HG03342 (cell line): ENCODE measurements at regions not wholly inside any gene's neighbourhood (a gene's known extent, or its start where the extent isn't known, plus 50 kb on each side); places are given as distances from the start of the nearest gene placed in this dataset.

ENCODE experiments used
- ATAC-seq: cut with Tn5 transposase; IDR thresholded peaks from one replicate; pipeline ENCODE4 v1.9.1; 2021; ENCODE audit warnings: mild to moderate bottlenecking, moderate library complexity; ENCODE audit not compliant: unreplicated experiment

DNA sequence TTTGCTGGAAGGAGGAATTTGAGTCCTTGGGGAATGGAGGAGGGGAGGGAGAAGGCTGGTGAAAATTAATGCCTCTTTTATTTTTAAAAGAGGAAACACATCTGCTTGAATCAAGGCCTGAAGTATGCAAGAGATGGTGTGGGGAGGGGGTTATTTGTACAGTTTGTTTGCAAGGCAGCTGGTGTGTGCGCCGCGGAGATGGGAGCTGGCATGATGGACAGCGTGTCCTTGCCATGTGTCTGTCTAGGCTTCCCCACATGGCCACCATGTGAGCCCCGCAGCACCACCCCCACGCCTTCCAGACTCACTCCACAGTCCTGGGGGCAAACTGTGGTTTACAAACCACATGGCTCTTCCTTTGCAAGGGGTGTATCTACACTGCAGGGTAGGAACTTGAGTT is 154.8 kb upstream of the APCDD1 start:
- ATAC-seq: no peak

DNA sequence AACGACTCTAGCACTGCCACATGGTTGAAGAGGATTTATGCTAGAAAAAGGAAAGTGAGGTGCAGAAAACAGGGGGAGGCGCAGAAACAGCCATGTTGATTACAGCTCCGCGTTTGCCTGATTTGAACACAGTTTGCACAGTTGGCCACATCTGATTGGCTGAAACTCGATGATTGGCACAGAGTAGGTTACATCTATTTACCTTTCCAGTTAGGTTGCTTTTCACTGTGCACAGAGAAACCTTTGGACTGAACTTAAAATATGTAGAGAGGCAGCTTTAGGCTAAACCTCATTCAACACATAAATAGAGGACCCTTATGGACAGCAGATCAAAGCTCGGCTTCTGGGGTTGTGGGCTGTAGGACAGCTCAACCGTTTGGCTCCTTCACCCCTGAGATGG is 153.7 kb upstream of the APCDD1 start:
- ATAC-seq: no peak

DNA sequence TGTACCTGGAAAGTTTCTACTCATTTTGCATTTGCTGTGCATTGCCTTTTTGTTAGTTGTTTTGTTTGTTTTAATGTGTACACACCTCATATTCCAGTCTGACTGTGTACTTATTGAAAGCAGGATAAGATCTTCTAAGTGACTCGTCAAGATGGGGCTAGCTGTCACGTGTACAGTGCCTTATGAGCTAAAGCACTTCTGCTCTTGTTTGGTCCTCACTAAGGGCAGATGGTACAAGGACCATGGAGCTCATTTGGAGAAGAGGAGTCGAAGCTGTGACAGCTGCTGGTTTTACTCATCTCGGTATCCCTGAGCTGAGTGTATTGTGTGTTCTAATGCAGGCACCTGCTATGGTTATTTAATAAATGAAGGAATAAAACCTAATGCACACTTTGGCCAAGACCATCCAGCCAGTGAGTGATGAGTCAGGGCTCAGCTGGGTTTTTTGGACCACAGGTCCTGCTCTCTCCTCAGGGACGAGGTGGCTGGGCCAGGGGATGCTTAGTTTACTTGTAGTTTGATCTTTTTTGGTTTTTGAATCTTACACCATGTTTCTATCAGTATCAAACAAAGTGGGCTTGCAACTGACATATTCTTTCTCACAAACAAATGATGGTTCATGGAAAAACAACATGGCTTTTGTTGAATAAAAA is 152.5 kb upstream of the APCDD1 start:
- ATAC-seq: no peak

DNA sequence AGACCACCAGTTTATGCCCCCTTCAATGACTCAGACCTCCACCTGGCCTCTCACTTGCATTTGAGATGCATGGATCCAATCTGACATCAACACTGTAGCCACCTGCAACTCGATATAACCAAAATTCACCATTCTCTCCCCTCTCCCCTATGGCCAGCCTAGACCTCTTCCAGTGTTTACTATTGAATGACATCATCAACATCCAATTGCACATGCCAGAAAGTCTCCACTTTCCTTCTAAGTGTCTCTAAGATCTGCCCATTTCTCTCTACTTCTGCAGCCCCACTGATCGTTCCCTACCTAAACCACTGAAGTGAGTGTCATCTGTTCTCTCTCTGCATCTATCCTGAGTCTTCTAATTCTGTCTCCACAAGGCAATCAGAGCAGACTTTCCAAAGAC is 151.3 kb upstream of the APCDD1 start:
- no peak for ATAC-seq

DNA sequence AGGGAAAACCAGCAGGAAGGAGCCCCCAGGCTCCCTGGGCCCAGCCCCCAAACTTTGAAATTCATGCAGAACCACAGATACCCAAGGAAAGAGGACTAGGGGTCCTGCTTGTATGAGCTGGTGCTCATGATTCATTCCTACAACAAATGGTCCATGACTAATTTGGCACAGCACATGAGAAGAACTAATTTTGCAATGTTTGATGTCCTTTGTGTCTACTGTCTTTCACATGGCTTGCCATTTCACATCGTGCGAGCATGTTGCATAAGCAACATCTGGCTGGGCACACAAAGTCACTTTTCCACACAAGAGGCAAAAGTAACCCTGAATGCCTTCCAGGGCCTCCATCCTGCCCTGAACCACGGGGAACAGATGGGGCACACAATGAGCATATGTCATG is 149.6 kb upstream of the APCDD1 start:
- ATAC-seq: no peak

DNA sequence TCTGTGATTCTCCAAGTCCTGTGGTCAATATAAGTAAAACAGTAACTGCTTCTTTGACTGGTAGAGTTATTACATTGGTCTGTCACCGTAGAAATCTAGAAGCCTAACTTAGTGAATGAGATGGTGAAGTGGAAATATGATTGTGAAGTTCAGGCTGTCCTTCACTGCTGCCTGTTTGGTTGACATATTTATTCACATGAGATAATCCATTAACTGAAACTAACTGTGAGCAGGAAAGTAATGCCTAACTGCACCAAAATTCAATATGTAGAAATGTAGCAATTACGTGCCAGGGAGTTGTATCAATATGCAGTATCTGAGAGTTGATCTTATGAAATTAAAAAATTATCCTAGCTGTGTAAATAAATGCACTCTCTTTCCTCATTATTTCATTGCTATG is 147.7 kb upstream of the APCDD1 start:
- ATAC-seq: no peak

DNA sequence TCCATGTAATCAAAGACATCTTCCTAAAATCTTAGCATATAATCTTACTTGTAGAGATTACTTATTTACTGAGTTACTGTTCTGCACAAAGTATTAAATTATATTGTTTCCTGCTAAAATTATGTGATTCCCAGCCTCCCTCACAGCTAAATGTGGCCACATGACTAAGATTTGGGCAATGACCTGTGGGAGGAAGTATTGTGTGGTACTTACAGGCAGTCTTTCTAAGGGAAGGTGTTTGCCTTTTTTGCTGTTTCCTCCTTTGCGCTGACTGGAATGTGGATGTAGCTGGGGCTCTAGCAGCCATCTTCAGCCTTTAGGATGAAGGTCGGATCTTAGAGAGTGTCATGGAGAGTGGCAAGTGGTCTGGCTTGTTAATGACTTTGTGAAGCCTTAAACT is 146.3 kb upstream of the APCDD1 start:
- ATAC-seq: no peak

DNA sequence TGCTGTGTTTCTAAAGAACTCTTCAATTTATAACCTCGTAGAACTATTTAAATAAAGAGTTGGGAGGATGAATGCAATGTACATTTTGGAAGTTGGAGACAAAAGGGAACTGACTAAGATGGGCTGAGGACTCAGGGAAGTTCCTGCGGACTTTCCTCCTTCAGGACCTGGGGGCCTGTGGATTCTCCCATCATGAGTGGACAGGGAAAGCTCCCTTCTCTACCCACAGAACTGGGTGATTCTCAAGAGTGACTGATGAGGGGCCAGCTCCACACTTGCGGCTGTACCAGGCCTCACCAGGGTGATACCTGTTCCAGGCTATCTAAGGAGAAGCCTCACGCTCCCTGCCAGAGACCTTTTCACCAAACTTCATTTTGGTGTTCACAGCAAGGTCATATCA is 143.8 kb upstream of the APCDD1 start:
- ATAC-seq: no peak

DNA sequence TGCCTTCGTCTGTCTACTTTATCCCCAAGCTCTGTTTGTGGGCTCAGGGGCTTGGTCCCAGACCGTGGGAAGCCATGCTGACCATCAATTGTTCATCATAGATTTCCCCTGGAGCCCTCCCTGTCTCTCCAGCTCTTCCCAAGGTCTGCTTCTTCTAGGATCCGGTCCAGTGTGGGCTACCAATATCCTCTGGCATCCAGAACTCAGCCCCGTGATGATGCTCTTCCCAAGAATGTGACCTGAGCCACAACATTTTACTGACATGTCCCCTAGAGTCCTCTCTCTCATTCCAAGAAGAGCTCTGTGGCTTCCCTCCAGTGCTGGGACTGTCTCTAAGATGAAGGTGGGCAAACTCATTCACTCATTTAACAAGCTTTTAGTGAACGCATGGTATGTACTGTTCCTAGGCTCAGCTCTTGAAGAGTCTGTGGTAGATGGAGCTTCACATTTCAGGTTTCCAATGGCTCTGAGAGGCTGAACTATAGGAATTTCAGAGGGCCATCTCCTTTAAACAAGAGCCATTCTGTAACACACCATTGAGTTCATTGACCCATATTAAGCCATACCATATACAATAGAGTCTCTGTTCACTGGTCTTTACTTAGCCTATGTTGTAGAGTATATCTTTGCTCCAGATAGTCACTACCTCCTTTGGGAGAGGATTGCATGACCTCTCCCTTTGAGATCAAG is 142.0 kb upstream of the APCDD1 start:
- ATAC-seq: no peak

DNA sequence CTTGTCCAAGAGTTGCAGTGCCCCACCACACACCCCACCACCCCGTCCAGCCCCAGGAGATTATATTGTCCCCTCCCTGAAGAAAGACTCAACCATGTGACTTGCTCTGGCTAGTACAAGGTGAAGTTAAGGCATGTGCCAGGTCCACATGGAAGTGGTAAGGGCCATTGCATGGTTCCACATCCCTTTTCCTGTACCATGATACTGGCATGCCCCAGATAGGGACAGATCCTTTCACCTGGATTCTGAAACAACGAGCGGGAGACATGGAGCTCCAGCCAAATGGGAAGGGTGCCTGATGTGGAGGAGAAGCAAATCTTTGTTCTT is 141.5 kb upstream of the APCDD1 start:
- ATAC-seq: no peak

DNA sequence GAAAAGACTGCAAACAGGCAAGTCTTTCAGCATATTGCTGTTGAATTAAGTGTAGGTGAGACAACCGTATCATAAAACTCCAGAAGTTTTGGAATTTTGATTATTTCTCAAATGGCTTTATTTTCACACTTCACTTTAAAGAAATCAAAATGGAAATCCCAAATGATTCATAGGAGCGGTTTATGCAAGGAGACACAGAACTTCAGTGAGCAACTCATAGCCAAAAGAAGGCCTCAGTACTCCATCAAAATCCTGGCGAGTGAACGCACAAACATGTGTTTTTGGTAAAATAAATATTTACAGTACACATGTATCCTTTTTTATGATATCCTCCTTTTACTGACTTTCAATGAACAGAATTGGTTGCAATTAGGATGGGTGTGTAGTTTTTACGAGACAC is 140.4 kb upstream of the APCDD1 start:
- ATAC-seq: no peak

DNA sequence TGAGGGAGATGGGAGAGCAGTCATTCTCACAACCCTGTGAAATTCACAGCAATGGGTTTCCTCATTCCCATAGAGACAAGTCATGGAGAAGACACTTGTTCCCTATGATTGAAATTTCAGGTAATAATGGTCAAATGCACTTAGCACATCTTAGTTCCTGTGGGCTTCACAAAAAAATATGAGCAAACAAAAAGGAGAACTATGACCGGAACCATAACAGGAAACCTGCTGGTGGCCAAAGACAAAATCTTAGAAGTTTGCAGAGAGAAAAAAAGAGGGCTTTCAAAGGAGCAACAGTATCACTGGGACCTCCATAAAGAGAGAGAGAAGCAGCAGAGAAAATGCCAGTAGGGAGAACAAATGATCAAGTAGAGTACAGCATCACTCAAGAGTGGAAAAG is 138.9 kb upstream of the APCDD1 start:
- no peak for ATAC-seq

DNA sequence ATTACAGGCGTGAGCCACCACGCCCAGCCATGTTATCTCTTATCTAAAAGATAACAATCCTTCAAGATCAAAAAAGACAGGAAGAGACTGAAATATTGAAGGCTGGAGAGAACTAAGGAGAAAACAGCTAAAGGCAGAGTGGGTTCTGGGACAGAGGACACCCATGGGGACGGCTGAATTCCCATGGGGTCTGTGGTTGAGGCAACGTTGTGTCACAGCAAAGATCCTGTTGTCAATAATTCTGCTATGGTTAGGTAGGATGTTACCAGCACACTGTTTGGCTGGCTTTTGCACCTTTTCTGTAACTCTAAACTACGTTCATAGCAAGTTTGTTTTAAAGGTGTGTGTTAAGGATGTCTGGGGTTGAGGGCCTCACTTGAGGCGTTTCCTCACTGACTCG is 137.7 kb upstream of the APCDD1 start:
- no peak for ATAC-seq

DNA sequence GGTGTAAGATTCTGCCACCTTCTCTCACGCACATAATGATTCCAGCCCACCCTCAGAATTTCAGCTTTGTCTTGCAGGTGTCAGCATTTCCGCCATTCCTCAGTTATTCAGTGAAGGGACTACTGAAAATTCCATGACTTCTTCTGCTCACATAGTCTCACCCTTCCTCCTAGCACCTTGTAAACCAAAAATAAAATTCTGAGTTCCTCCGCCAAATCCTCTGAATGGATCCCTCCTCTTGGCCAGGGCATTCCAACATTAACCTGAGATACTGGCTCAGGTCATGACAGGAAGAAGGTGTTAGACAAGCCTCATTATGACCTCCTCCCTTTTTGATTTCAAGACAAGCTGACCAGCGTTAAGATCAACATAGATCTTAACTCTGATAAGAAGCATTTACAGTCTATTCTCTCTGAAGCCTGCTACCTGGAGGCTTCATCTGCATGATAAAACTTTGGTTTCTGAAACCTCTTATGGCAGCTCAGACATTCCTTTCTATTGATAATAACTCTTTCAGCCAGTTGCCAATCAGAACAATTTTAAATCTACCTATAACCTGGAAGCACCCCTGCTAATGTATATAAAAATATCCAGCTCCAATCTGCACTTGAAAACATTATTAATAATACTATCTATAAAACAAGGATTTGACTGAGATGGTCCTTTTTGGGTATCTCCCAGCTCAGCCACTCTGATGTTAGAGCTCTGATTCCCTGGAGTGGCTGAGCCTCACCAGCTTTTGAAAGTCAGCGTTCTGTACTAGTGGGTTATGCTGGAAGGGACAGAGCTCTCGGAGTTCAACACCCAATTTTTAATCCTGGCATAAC is 136.4 kb upstream of the APCDD1 start:
- no peak for ATAC-seq

DNA sequence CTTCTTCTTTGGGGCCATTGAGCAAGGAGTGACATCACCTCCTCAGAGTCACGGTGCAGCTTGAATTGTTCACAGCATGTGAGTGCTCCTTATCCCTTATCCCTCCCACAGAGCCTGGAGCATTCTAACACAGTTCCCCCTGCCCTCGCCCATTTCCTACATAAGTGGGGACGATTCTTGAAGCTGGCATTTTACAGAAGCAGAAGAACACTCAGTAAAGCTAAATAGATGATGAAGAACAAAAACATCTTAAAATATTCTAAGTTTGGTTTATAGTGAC is 135.8 kb upstream of the APCDD1 start:
- ATAC-seq: no peak

DNA sequence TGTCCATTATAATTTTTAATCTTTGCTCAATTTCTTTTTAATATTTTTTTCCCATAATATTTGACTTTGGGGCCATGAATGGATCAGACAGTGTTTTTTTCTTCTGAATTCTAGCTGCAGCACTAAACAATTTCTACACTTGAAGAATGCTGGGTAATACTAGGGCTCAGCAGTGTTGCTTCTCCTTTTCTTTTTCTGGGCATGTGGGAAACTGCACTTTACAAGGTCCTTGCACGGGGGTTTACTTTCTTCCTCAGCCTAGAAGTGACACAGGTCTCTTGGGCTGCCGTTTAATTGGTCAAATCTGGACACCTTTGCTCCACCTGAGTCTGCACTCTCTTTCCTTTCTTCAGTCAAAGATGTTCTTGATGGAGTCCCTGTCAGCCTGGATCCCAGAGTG is 135.4 kb upstream of the APCDD1 start:
- ATAC-seq: no peak

DNA sequence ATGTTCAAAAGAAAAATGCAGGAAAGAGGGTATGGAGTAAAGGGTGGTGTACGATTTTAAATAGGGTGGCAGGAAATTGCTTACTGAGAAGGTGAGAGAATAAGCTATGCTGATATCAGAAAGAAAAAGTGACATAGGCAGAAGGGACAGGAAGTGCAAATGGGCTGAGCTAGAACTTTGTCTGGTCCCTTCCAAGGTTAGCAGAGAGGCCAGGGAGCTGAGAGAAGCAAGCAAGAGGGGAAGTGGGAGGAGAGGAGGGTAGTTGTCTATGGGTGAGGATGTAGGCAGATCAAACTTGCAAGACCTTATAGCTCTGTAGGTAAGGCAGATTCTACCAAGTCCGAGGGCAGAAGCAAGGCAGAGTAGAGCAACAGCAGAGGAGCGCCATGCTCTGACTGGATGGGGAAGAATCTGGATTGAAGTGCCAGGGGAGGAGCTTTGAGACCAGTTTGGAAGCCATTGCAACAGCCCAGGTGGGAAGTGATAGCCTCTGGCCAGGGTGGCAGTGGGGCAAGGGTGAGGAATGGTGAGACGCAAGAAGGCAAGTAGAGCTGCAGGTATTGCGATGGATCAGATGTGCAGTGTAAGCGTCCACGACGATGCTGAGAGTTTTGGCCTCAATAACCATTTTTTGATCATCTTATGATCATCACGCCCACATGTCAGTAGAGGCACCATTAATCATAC is 134.4 kb upstream of the APCDD1 start:
- no peak for ATAC-seq

DNA sequence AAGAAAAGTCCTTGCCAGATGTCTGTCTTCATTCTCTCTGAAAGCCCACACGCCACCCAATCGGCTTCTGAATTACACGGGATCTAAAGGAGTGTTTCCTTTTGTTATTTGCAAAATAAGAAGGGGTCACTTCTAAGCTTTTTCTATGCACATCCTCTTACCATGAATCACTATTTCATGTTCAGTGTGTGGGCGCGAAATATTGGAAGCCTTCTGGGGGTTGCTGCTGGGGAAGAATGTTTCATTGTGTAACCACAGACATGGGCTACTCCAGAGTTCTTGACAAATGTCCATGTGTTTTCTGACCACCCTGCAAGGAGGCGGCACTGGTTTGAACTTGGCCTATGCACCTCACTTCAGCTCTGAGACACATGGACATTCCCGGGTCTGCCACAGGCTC is 133.6 kb upstream of the APCDD1 start:
- ATAC-seq: no peak

DNA sequence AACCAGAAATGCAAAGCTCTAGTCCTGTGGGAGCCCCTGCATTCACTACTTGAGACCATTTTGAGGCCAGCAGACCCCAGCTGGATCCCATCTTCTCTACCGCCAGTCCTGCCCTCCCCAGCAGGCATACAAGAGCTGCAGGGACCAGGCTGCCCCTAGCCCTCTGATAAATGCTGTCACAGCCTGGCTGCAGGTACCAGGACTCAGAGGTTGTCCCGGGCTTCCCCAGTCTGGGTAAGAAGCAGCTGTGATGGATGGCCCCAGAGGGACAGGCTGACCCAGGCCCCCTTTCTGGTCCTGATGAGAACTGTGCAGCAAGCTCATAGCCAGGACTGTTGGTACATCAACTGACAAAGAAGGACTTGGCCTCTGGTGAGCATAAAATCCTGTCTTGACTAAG is 132.9 kb upstream of the APCDD1 start:
- ATAC-seq: no peak

DNA sequence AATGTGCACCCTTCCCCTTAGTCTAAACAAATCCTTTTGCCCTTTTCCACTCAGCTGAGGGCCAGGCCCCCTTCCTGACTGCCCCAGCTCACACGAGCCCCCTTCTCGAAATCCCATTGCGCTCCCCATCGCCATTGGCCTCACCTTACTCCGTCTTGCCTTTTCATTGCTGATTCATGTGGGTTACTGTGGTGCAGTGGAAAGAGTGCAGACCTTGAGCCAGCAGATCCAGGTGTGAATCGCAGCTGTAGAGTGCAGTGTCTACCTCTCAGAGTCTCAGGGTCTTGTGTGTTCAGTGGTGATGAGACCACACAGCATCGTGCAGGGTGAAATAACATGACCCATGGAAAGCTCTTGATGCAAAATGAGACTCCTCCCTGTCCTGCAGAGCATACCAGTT is 132.4 kb upstream of the APCDD1 start:
- no peak for ATAC-seq

DNA sequence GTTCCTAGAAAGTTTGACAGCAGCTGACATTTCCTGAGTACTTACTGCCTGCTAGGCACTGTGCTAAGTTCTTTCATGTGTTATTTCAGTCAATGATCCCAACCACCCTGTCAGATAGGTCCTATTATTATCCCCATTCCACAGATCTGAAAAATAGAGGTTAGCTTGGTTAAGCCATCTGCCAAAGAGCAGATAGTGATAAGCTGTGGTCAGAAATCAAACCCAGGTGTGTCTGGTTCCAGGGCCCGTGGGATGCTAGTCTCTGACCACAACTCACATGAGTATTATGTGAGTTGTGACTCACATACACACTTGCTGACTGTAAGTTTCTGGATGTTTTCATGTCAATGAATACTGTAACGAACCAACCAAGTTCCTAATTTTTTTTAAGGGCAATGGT is 132.0 kb upstream of the APCDD1 start:
- no peak for ATAC-seq

DNA sequence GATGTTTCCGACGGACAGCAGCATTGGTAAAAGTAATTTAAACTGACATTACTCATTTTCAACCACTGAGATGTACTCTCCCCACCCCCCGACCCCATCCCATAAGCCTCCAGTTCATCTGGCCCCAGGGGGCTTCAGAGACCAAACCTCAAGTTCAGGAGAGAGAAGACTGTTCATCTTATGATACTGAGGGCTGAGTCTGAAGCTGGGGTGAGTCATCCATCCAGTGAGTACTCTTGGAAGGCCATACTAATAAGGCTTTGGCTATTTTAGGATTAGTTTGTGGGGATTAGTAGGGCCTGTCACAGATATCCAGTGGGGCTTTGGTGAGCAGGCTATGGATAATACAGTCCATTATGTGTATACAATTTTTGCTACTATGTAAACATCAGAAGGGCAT is 125.3 kb upstream of the APCDD1 start:
- no peak for ATAC-seq
